HG03045 (cell line): ENCODE measurements at regions not wholly inside any gene's neighbourhood (a gene's known extent, or its start where the extent isn't known, plus 50 kb on each side); places are given as distances from the start of the nearest gene placed in this dataset.
A peak's percentile ranks its signal among the peaks of the same experiment; 100 is the strongest.

Experiments used
- ATAC-seq: cut with Tn5 transposase; IDR thresholded peaks from one replicate; pipeline ENCODE4 v1.9.1; 2021; ENCODE audit warnings: mild to moderate bottlenecking, moderate library complexity; ENCODE audit not compliant: unreplicated experiment

DNA sequence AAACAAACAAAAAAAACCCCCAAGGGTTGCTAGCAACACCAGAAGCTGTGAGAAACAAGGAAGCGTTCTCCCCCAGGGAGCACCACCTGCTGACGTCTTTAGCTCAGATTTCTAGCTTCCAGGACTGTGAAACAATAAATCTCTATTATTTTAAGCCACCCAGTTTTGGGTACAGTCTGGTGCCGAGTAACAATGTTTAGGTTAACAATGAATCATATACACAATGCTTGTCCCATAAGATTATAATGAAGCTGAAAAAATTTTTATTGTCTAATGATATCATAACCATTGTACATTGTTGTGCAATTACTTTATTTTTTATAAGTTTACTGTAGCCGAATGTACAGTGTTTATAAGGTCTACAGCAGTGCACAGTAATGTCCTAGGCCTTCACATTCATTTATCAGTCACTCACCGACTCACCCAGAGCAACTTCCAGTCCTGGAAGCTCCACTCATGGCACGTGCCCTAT is 72.1 kb upstream of the CAB39 start:
- no peak for ATAC-seq

DNA sequence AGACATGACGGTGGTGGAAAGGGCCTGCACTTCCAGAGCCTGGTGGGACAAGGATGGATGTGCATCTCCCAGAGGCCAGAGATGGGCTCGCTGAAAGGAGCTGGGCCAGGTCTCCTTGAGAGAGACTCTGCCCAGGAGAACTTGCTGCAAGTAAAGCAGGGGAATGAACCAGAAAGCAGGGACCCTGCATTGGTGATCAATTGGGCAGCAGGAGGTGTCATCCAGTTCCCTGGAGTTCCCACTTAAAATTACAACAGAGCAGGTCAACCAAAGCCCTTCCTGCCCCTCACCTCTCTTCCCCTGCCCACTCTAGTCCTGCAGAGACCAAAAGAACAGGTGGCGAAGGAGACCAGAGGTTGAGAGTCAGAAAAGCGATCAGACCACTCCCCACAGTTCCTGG is 69.7 kb upstream of the CAB39 start:
- ATAC-seq = no peak

DNA sequence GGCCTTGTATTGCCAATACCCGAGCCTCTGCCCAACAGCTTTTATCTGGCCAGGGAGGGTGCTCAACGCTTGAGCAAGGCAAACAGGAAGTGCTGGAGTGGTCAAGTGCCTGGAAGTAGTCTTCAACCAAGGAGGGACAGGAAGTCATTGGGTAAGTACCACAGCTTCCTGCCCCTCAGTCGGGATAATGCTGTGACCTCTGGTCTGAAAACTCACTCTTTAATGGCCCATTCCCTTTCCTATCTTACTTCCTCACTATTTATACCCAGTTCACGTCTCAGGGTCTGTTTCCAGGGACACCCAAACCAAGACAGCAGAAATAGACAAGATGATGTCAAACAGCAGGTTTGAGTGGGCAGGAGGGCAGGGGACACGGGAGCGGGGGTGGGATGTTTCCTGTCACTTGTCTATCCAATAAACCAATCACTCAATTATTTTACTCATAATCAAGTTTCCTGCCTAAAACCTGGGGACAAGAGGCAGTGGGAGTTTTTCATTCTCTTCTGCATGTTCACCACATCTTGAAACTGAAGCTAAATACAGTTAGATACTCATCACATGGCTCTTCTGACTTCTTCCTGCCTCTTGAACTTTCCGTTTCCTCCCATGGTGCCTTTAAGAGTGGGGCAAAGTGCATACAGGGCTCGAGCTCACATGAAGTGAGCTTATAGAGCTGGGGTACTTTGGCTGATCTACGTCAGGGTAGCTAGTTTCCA is 68.9 kb upstream of the CAB39 start:
- peak; percentile 72 for ATAC-seq

GRCh38 chr2:230644356-230644935 is 68.2 kb upstream of the CAB39 start:
- peak; percentile 25 for ATAC-seq

DNA sequence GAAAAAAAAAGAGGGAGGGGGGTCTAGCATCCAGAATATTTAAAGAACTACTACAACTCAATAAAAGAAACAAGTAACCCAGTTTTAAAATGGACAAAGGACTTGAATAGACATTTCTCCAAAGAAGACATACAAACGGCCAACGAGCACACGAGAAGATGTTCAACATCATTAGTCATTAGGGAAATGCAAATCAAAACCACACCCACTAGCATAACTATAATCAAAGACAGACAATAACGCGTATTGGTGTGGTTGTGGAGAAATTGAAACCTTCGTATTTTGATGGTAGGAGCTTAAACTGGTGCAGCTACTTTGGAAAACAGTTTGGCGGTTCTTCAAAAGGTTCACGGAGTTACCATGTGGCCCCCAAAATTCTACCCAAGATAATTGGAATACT is 64.3 kb upstream of the CAB39 start:
- no peak for ATAC-seq

- ATAC-seq = no peak
Observed at GRCh38 chr2:230650585-230651137, 62.0 kb upstream of the CAB39 start.

- no peak for ATAC-seq
Observed at GRCh38 chr2:230654057-230654456, 58.6 kb upstream of the CAB39 start.

- ATAC-seq = no peak
Observed at GRCh38 chr2:230657462-230657861, 55.2 kb upstream of the CAB39 start.

DNA sequence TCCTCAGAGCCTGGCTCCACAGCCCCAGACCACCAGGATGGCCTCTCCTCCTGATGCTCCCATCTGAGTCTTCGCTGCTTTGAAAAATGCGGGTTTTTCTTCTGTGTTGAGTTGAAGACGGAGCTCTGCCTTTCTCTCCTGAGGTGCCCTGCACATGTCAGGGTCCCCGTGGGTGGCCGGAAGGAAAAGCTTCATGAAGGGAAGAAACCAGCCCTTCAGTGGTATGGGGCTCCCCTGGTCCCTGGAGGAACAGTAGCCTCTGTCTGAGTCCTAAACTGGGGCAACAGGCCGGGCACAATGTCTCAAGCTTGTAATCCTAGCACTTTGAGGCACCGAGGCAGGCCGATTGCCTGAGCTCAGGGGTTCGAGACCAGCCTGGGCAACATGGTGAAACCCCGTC is 54.7 kb upstream of the CAB39 start:
- ATAC-seq = no peak

- no peak for ATAC-seq
Observed at GRCh38 chr2:230658577-230658876, 54.1 kb upstream of the CAB39 start.

- ATAC-seq = peak; percentile 57
Observed at GRCh38 chr2:230658877-230659652, 53.6 kb upstream of the CAB39 start.

- ATAC-seq = no peak
Observed at GRCh38 chr2:230660294-230661060, 52.2 kb upstream of the CAB39 start.

- ATAC-seq = peak; percentile 24
Observed at GRCh38 chr2:230661072-230661957, 51.3 kb upstream of the CAB39 start.
